H1 (cell line): ENCODE measurements at regions not wholly inside any gene's neighbourhood (a gene's known extent, or its start where the extent isn't known, plus 50 kb on each side); places are given as distances from the start of the nearest gene placed in this dataset.

Source experiments
- CTCF ChIA-PET: fragments of 300-600 bp; sonication (Branson Sonifier 250); formaldehyde crosslinking; loops from one replicate; lab custom pipeline; 2021; ENCODE audit not compliant: partially characterized antibody; lab: Charles Lee
- POLR2A ChIA-PET: fragments of 300-600 bp; sonication (Branson Sonifier 250); formaldehyde crosslinking; loops from one replicate; lab custom pipeline; 2021; ENCODE audit warnings: inconsistent platforms; ENCODE audit not compliant: partially characterized antibody; lab: Charles Lee
- DNase-seq, 2 experiments: peaks; one replicate each; pipeline versions ENCODE4 v3.0.0 to v3.0.0-alpha.2; 2010 to 2022; ENCODE audit warnings: low spot score in 2 of 2, low read depth in 1 of 2, mixed read lengths in 1 of 2
- FAIRE-seq: peaks from 2 replicates; lab custom pipeline; 2011; peaks lifted over from hg19 to GRCh38; lab: Jason Lieb, UNC
- H2AFZ ChIP-seq: 2 replicates; pipeline ENCODE4 v1.8.1; 2012; ENCODE audit warnings: low read length, inconsistent platforms
- H2AK5ac ChIP-seq: 2 replicates; pipeline ENCODE4 v1.6.1; 2013; ENCODE audit warnings: low read depth, low read length
- H2BK120ac ChIP-seq: replicated peaks from 2 replicates; pipeline ENCODE3; 2013; ENCODE audit warnings: low read depth, low read length, inconsistent platforms
- H2BK12ac ChIP-seq: 2 replicates; pipeline ENCODE4 v1.6.1; 2013; ENCODE audit warnings: low read depth, low read length
- H2BK15ac ChIP-seq: 2 replicates; pipeline ENCODE4 v1.6.1; 2013; ENCODE audit warnings: low read length
- H2BK20ac ChIP-seq: 2 replicates; pipeline ENCODE4 v1.6.1; 2013; ENCODE audit warnings: low read length
- H2BK5ac ChIP-seq: 2 replicates; pipeline ENCODE4 v1.6.1; 2013; ENCODE audit warnings: low read depth, low read length
- H3K14ac ChIP-seq: 2 replicates; pipeline ENCODE4 v1.6.1; 2013; ENCODE audit warnings: inconsistent platforms; ENCODE audit not compliant: insufficient read length
- H3K18ac ChIP-seq: 2 replicates; pipeline ENCODE4 v1.6.1; 2013; ENCODE audit warnings: low read length; ENCODE audit errors: extremely low read depth
- H3K23ac ChIP-seq: 2 replicates; pipeline ENCODE4 v1.6.1; 2013; ENCODE audit warnings: inconsistent platforms; ENCODE audit not compliant: insufficient read length
- H3K23me2 ChIP-seq: 2 replicates; pipeline ENCODE4 v1.6.1; 2013; ENCODE audit warnings: low read depth, low read length
- H3K27ac ChIP-seq: 2 replicates; pipeline ENCODE4 v1.6.1; 2011; ENCODE audit warnings: low read depth, low read length, inconsistent platforms
- H3K27me3 ChIP-seq, 4 experiments: replicated peaks in 1 of 4; 1 replicate in 1 of 4; 2 replicates in 3 of 4; pipeline versions ENCODE4 v1.6.1 to v1.8.1; 2011 to 2013; ENCODE audit warnings: low read length in 3 of 4, mild to moderate bottlenecking in 3 of 4, inconsistent platforms in 2 of 4, mixed read lengths in 2 of 4, moderate library complexity in 1 of 4; ENCODE audit not compliant: control insufficient read depth in 3 of 4, insufficient read depth in 3 of 4; ENCODE audit errors: extremely low read depth in 1 of 4
- H3K36me3 ChIP-seq, 4 experiments: 2 replicates each; pipeline versions ENCODE4 v1.6.1 to v1.8.1; 2011 to 2013; ENCODE audit warnings: mild to moderate bottlenecking in 4 of 4, low read length in 3 of 4, moderate library complexity in 2 of 4, control low read depth in 1 of 4, inconsistent platforms in 1 of 4; ENCODE audit not compliant: insufficient read depth in 4 of 4, control insufficient read depth in 2 of 4
- H3K4ac ChIP-seq: replicated peaks from 2 replicates; pipeline ENCODE3; 2013; ENCODE audit warnings: low read length, low read depth, mixed read lengths, inconsistent platforms; ENCODE audit not compliant: insufficient read length
- H3K4me1 ChIP-seq, 4 experiments: replicated peaks in 1 of 4; 1 replicate in 1 of 4; 2 replicates in 3 of 4; pipeline versions ENCODE4 v1.6.1 to v1.8.1; 2011 to 2013; ENCODE audit warnings: low read length in 3 of 4, inconsistent platforms in 2 of 4, mixed read lengths in 1 of 4; ENCODE audit not compliant: insufficient read depth in 4 of 4, control insufficient read depth in 3 of 4
- H3K4me2 ChIP-seq, 2 experiments: 2 replicates each; pipeline versions ENCODE4 v1.6.1 to v1.8.1; 2011 to 2013; ENCODE audit warnings: low read depth in 2 of 2, low read length in 2 of 2, control low read depth in 1 of 2, inconsistent platforms in 1 of 2, mild to moderate bottlenecking in 1 of 2; ENCODE audit not compliant: insufficient read depth in 1 of 2
- H3K4me3 ChIP-seq, 4 experiments: fragments of 200-600, 300-600 bp in 1 of 4; sonication (generic), shearing (Covaris generic), sonication (Bioruptor Twin) in 1 of 4; 2 replicates each; pipeline versions ENCODE4 v1.5.1 to v1.8.1; 2011 to 2016; ENCODE audit warnings: low read length in 4 of 4, low read depth in 3 of 4, control low read depth in 2 of 4, inconsistent platforms in 2 of 4, mild to moderate bottlenecking in 2 of 4, mixed read lengths in 1 of 4, moderate library complexity in 1 of 4; ENCODE audit not compliant: insufficient read depth in 2 of 4; ENCODE audit errors: extremely low read depth in 1 of 4
- H3K56ac ChIP-seq: replicated peaks from 2 replicates; pipeline ENCODE3; 2013; ENCODE audit warnings: low read depth, mild to moderate bottlenecking, mixed read lengths, low read length, inconsistent platforms; ENCODE audit not compliant: insufficient read length
- H3K79me1 ChIP-seq: 2 replicates; pipeline ENCODE4 v1.6.1; 2013; ENCODE audit warnings: low read depth, low read length, control low read depth
- H3K79me2 ChIP-seq, 2 experiments: 2 replicates each; pipeline versions ENCODE4 v1.6.1 to v1.8.1; 2012 to 2013; ENCODE audit warnings: low read length in 2 of 2, mild to moderate bottlenecking in 2 of 2, inconsistent platforms in 1 of 2; ENCODE audit not compliant: insufficient read depth in 2 of 2, control insufficient read depth in 1 of 2
- H3K9ac ChIP-seq, 4 experiments: replicated peaks in 1 of 4; 1 replicate in 1 of 4; 2 replicates in 3 of 4; pipeline versions ENCODE4 v1.6.1 to v1.8.1; 2011 to 2013; ENCODE audit warnings: low read depth in 3 of 4, low read length in 3 of 4, control low read depth in 2 of 4, mild to moderate bottlenecking in 2 of 4, moderate library complexity in 2 of 4, inconsistent platforms in 1 of 4; ENCODE audit errors: extremely low read depth in 1 of 4
- H3K9me3 ChIP-seq, 2 experiments: 2 replicates each; pipeline versions ENCODE4 v1.6.1 to v1.8.1; 2012 to 2013; ENCODE audit warnings: mild to moderate bottlenecking in 2 of 2, moderate library complexity in 2 of 2, control low read depth in 1 of 2, inconsistent platforms in 1 of 2, low read depth in 1 of 2, low read length in 1 of 2, mixed read lengths in 1 of 2; ENCODE audit not compliant: insufficient read depth in 2 of 2
- H4K20me1 ChIP-seq, 2 experiments: replicated peaks in 1 of 2; 2 replicates each; pipeline versions ENCODE3 to v1.8.1; 2011 to 2013; ENCODE audit warnings: inconsistent platforms in 2 of 2, low read length in 2 of 2, mild to moderate bottlenecking in 1 of 2; ENCODE audit not compliant: insufficient read depth in 2 of 2, control insufficient read depth in 1 of 2
- H4K5ac ChIP-seq: 2 replicates; pipeline ENCODE4 v1.6.1; 2013; ENCODE audit warnings: low read length, low read depth, mixed read lengths, inconsistent platforms; ENCODE audit not compliant: insufficient read length
- H4K8ac ChIP-seq: 2 replicates; pipeline ENCODE4 v1.8.0; 2013; ENCODE audit warnings: mild to moderate bottlenecking, moderate library complexity, low read length, inconsistent platforms; ENCODE audit not compliant: insufficient read depth; ENCODE audit errors: extremely low read depth
- H4K91ac ChIP-seq: replicated peaks from 2 replicates; pipeline ENCODE3; 2013; ENCODE audit warnings: low read length, mixed read lengths, inconsistent platforms; ENCODE audit not compliant: insufficient read length
- CHD1 ChIP-seq: IDR thresholded peaks from 2 replicates; pipeline ENCODE4 v1.6.1; 2012; ENCODE audit warnings: low read depth, low read length, improper control_type of control experiment
- WGBS, 2 experiments: shearing (Covaris generic) in 1 of 2; methylation state at CpG; one replicate each; pipeline versions ENCODE4 v1.1.6 to v1.1.7; 2013 to 2015; ENCODE audit warnings: low lambda C conversion rate in 2 of 2, mixed read lengths in 2 of 2, inconsistent platforms in 1 of 2, low coverage in 1 of 2, missing lambda C conversion rate in 1 of 2; ENCODE audit not compliant: insufficient replicate concordance in 2 of 2, insufficient coverage in 1 of 2, insufficient read length in 1 of 2; ENCODE audit errors: extremely low coverage in 1 of 2, missing lambda C conversion rate in 1 of 2; 5-methylcytosine and 5-hydroxymethylcytosine counted together
- TF ChIP-seq, protein P1 (sequence below): IDR thresholded peaks from 2 replicates; pipeline ENCODE4 v1.6.1; 2011; ENCODE audit warnings: low read depth, mild to moderate bottlenecking, low read length; ENCODE audit not compliant: insufficient read depth

DNA sequence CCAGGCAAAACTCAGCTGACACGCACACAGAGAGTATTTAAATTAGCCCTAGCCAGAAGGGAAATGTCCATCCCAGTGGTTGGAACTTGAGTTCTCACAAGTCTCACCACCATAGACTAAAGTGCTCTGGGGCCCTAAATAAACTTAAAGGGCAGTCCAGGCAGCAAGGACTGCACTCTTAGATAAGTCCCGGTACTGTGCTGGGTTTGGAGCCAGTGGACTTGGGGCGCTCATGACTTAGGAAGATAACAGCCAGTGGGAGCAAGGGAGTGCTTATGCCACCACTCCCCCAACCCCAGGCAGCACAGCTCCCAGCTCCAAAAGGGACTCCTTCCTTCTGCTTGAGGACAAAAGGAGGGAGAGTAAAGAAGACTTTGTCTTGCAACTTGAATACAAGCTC lies 319.5 kb upstream of the GPR149 start:
- TF ChIP-seq, protein P1, sequence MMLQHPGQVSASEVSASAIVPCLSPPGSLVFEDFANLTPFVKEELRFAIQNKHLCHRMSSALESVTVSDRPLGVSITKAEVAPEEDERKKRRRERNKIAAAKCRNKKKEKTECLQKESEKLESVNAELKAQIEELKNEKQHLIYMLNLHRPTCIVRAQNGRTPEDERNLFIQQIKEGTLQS, result no peak
- TF ChIP-seq CHD1, result no peak
- H3K79me2 ChIP-seq, result no peaks in the 10 kb centered on the region

More for the DNA sequence above, 319.5 kb upstream of the GPR149 start:
- Histone ChIP-seq H4K20me1 (no peaks in the 10 kb centered on the region), H3K9me3 (no peaks in the 10 kb centered on the region), H3K56ac (no peak overlapping the region), H3K36me3 (no peaks in the 10 kb centered on the region), H2AK5ac (no peak overlapping the region), H3K27me3 (no peaks in the 10 kb centered on the region), H3K23ac (no peak overlapping the region), H4K91ac (no peak overlapping the region), H3K18ac (no peak overlapping the region), H2BK5ac (no peak overlapping the region), H3K79me1 (no peaks in the 10 kb centered on the region), H3K27ac (no peak overlapping the region), H4K8ac (no peak overlapping the region), H2BK15ac (no peak overlapping the region), H3K4me2 (no peak overlapping the region), H2AFZ (no peak overlapping the region), H3K4ac (no peak overlapping the region), H3K9ac (no peak overlapping the region), H2BK120ac (no peak overlapping the region), H2BK12ac (no peak overlapping the region), H3K14ac (no peak overlapping the region), H2BK20ac (no peak overlapping the region), H3K4me3 (no peak overlapping the region), H4K5ac (no peak overlapping the region), H3K23me2 (no peaks in the 10 kb centered on the region), H3K4me1 (no peaks in the 10 kb centered on the region)
- 86% methylated on average over 3 of the region's 3 CpGs; no CpG with 5 or more reads in 1 of the 2 experiments for WGBS, 2 experiments
- CTCF ChIA-PET, result no interaction called here
- DNase-seq (no peak), FAIRE-seq (no peak)
- POLR2A ChIA-PET, result no interaction called here
